LNCaP clone FGC (cell line): ENCODE measurements at regions not wholly inside any gene's neighbourhood (a gene's known extent, or its start where the extent isn't known, plus 50 kb on each side); places are given as distances from the start of the nearest gene placed in this dataset.

Experiments used
- DNase-seq: peaks from one replicate; pipeline ENCODE4 v3.0.0-alpha.2; 2011; ENCODE audit warnings: low read depth
- H3K4me3 ChIP-seq: 2 replicates; pipeline ENCODE4 v1.5.1; 2011; ENCODE audit warnings: mild to moderate bottlenecking, low read depth, low read length, control low read depth
- CTCF ChIP-seq: IDR thresholded peaks from 2 replicates; pipeline ENCODE4 v1.5.1; 2012; ENCODE audit warnings: mild to moderate bottlenecking; ENCODE audit not compliant: control insufficient read depth, insufficient read depth; ENCODE audit errors: extremely low read depth

- no peak for DNase-seq
- no peak overlapping the region for H3K4me3 ChIP-seq
- TF ChIP-seq CTCF = no peak
These were observed 67.5 kb upstream of the MPPED2 start for GRCh38 chr11:30653606-30654005.

- no peak overlapping the region for H3K4me3 ChIP-seq
- DNase-seq = no peak
- no peak for TF ChIP-seq CTCF
These were observed 66.6 kb upstream of the MPPED2 start for GRCh38 chr11:30652801-30653200.

GRCh38 chr11:30650266-30650665 is 64.1 kb upstream of the MPPED2 start:
- DNase-seq = no peak
- no peak for TF ChIP-seq CTCF
- H3K4me3 ChIP-seq = no peak overlapping the region
